D721Med (cell line): ENCODE measurements at regions not wholly inside any gene's neighbourhood (a gene's known extent, or its start where the extent isn't known, plus 50 kb on each side); places are given as distances from the start of the nearest gene placed in this dataset.
"Not testable (repeated sequence)": the region's sequence is repeated elsewhere in the genome, so short reads cannot be mapped to it uniquely, and the experiment has no call there.

ENCODE experiments used
- DNase-seq: peaks from one replicate; pipeline ENCODE4 v3.0.0; 2011; ENCODE audit warnings: low spot score; ENCODE audit not compliant: insufficient read length
- FAIRE-seq: peaks from 2 replicates; lab custom pipeline; 2011; peaks lifted over from hg19 to GRCh38; lab: Jason Lieb, UNC
- TF ChIP-seq, protein P1 (sequence below): IDR thresholded peaks from 2 replicates; pipeline ENCODE4 v1.5.1; 2012; ENCODE audit warnings: mild to moderate bottlenecking, control low read depth; ENCODE audit not compliant: insufficient read depth; ENCODE audit errors: missing control alignments

DNA sequence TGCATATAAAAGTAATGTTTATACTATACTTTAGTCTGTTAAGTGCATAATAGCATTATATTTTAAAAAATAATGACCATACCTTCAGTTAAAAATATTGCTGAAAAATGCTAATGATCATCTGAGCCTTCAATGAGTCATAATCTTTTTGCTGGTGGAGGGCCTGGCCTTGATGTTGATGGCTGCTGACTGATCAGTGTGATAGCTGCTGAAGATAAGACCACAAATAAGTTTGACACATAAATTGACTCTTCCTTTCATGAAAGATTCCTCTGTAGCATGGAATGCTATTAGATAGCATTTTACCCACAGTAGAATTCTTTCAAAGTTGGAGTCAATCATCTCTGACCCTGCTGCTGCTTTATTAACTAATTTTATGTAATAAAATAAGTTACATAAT is 128.4 kb upstream of the CCDC85A start:
- FAIRE-seq = no peak
- DNase-seq = no peak
- TF ChIP-seq, protein P1, sequence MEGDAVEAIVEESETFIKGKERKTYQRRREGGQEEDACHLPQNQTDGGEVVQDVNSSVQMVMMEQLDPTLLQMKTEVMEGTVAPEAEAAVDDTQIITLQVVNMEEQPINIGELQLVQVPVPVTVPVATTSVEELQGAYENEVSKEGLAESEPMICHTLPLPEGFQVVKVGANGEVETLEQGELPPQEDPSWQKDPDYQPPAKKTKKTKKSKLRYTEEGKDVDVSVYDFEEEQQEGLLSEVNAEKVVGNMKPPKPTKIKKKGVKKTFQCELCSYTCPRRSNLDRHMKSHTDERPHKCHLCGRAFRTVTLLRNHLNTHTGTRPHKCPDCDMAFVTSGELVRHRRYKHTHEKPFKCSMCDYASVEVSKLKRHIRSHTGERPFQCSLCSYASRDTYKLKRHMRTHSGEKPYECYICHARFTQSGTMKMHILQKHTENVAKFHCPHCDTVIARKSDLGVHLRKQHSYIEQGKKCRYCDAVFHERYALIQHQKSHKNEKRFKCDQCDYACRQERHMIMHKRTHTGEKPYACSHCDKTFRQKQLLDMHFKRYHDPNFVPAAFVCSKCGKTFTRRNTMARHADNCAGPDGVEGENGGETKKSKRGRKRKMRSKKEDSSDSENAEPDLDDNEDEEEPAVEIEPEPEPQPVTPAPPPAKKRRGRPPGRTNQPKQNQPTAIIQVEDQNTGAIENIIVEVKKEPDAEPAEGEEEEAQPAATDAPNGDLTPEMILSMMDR = no peak

DNA sequence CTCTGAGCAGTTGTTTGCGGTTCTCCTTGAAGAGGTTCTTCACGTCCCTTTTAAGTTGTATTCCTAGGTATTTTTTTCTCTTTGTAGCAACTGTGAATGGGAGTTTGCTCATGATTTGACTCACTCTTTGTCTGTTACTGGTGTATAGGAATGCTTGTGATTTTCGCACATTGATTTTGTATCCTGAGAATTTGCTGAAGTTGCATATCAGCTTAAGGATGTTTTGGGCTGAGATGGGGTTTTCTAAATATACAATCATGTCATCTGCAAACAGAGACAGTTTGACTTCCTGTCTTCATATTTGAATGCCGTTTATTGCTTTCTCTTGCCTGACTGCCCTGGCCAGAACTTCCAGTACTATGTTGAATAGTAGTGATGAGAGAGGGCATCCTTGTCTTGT is 122.5 kb upstream of the CCDC85A start:
- DNase-seq, FAIRE-seq: not testable (repeated sequence)

DNA sequence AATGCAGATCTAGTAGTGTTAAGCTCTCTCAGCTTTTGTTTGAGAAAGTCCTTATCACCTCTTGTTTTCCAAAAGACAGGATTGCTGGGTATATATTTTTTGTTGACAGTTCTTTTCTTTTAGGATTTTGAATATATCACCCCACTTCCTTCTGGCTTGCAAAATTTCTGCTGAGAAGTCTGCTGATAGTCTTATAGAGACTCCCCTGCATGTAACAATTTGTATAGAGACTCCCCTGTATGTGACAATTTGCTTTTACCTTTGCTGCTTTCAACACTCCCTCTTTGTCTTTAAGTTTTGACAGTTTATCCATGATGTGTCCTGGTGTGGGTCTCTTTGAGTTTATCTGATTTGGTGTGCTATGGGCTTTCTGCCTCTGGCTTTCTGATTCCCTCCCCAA is 115.0 kb upstream of the CCDC85A start:
- FAIRE-seq (no peak), DNase-seq (no peak)
- TF ChIP-seq, protein P1 = no peak

DNA sequence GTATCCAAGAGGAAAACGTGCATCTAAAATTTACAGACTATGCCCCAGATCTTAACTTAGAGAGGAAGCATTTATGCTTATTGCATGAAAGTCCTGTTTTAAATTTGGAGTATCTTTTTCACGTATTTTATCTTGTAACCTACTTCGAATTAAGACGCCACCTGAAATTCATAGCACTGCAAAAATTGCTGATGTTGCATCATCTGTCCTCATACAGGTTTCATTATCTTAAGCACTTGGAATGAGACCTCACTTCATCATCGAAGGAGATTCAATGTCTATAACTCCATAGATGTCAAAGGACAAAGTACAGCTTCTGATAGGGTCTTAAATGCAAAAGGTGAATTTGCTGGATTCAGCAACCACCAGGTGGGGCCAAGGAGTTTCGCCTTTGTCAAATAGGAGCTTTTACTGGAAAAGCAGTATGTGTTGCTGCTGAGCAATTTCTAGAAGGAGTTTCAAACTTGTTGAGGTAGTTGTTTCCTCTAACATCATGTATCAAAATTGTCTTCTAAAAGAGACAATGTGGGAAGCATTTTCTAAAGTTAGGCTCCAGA is 106.4 kb upstream of the CCDC85A start:
- no peak for DNase-seq
- FAIRE-seq = peak; percentile 32
- TF ChIP-seq, protein P1 = peak; percentile 39

DNA sequence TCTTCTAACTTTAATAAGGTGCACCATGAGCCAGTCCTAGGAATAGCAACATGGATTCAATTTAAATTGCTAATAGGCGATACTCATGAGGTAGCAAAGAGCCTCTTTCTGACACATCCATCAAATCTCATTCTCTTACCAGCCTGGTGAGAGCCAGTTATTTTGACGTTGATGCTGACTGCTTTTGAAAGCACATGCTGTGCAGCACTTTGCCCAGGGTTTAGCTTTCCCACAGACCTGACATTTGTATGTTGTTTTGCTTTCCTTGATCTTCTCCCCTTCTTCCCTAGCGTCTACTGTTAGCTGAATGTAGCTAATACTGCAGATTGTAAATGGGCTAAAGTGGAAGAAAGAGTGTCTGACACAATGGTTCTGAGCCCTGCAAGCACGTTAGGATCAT is 101.1 kb upstream of the CCDC85A start:
- TF ChIP-seq, protein P1 = no peak
- FAIRE-seq = no peak
- DNase-seq = no peak

DNA sequence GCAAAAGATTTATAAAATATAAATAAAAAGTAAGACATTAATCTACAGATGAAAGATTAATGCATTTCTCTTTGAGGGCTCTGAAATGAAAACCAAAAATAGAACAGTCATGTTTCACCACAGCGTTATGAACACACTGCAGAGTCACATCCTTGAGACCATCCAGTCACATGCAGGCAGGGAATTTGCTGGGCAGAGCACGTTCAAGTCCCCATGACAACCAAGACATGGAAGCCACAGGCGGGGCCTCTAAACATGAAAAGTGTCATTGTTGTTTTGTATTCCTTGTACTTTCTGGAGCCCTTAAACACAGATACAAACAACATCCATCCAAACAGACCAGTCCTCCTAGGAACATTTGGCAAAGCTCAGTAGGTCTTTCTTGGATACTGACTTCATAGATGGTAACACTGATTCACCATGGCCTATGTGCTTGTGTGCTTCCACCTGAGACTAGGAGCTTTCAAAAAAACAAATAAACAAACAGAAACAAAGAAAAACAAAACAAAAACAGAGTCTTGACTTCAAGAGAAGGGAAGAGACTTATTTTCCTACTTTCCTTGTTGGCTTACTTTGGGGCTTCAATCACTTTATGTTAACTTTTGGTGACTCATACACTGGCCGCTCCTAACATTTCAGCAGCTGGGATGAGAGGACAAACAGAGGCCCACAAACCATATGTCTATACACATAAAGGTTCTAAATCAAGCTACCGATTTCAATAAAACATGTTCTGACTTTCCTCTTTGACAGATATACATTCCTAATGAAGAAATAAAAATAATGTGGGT is 99.5 kb upstream of the CCDC85A start:
- DNase-seq (no peak), FAIRE-seq (no peak)
- TF ChIP-seq, protein P1 = no peak

DNA sequence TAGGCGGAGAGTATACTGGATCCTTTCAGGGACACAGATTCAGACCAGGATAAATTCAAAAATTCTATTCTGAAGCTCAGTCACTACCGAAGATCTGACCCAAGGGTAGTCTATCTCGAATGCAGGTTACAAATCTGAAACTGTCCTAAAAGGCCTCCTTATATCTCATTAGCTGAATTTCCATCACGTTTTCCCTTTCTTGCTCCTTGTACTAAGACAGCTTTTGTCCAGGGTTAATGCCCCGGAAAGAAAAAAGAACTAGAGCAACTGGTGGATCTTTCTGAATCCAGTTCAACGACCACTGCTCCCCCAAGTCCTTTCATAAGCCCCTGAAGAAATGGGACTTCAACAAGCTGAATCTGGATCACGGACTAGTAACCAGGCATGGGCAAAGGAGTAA is 97.5 kb upstream of the CCDC85A start:
- DNase-seq (no peak), FAIRE-seq (no peak)
- TF ChIP-seq, protein P1 = no peak
